Gastrocnemius medialis (tissue), 4 donors: ENCODE measurements at regions not wholly inside any gene's neighbourhood (a gene's known extent, or its start where the extent isn't known, plus 50 kb on each side); places are given as distances from the start of the nearest gene placed in this dataset.

ENCODE experiments used
- CTCF ChIP-seq, 5 experiments: fragments of 450-650 bp in 3 of 5; fragments of 200-600 bp in 2 of 5; sonication (generic) in 2 of 5; IDR thresholded peaks in 4 of 5; conservative IDR thresholded peaks in 1 of 5; 1 replicate in 4 of 5; 2 replicates in 1 of 5; pipeline ENCODE4 v1.5.1; 2016 to 2019; ENCODE audit warnings: antibody characterized with exemption in 5 of 5, mild to moderate bottlenecking in 3 of 5, moderate library complexity in 3 of 5
- POLR2A ChIP-seq, 2 donors: fragments of 450-650 bp; IDR thresholded peaks; one replicate each; pipeline ENCODE4 v1.6.1; 2017; ENCODE audit warnings: antibody characterized with exemption in 2 of 2, mild to moderate bottlenecking in 2 of 2, moderate library complexity in 2 of 2

DNA sequence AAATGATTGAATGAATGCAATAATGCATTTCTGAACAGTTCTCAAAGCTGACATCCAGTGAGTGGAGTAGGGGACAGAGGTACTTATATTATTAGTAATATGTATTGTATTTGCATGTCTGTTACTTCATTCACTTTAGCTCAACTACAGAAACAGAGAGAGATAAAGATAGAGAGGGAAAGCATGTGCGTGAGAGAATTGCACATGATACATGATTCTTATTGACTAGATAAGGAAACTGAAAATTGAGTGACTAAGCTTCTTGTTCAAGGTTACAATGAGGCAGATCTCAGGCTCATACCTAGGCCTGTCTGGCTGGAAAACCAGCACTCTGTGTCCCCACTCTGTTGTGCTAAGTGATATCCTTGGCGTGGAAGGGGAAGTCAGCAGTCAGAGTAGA is 337.7 kb upstream of the KLF4 start:
- TF ChIP-seq CTCF (IDR thresholded peaks at IDR 0.05 in 4 of 5, conservative IDR thresholded peaks at IDR 0.05 in 1 of 5) (no peak), POLR2A (IDR thresholded peaks at IDR 0.05) (no peak)
